PC-9 (cell line): ENCODE measurements at regions not wholly inside any gene's neighbourhood (a gene's known extent, or its start where the extent isn't known, plus 50 kb on each side); places are given as distances from the start of the nearest gene placed in this dataset.

Experiments used
- BruUV-seq: library from RNA; stranded (reverse); fragments of 400-500 nt; replicated peaks from 2 replicates; lab custom pipeline; 2021; lab: Mats Ljungman, UMichigan
- CTCF ChIA-PET: fragments of 300-600 bp; sonication (Branson Sonifier 250); formaldehyde crosslinking; loops from one replicate; lab custom pipeline; 2022; ENCODE audit warnings: antibody characterized with exemption; lab: Charles Lee
- POLR2A ChIA-PET: fragments of 300-600 bp; sonication (Branson Sonifier 250); formaldehyde crosslinking; loops from one replicate; lab custom pipeline; 2022; ENCODE audit warnings: antibody characterized with exemption; ENCODE audit not compliant: unreplicated experiment; lab: Charles Lee
- DNase-seq, 2 experiments: peaks; one replicate each; pipeline versions ENCODE4 v3.0.0 to v3.0.0-alpha.2; 2015 to 2022; ENCODE audit warnings: mixed read lengths in 1 of 2
- H2AFZ ChIP-seq: fragments of 200-600 bp; sonication (generic); 2 replicates; pipeline ENCODE4 v1.8.1; 2017; ENCODE audit warnings: antibody characterized with exemption
- H3F3A ChIP-seq: fragments of 200-600 bp; sonication (generic); 2 replicates; pipeline ENCODE4 v1.8.1; 2017; ENCODE audit warnings: antibody characterized with exemption, mild to moderate bottlenecking, low read depth; ENCODE audit not compliant: insufficient read depth
- H3K27ac ChIP-seq: fragments of 200-600 bp; sonication (generic); 2 replicates; pipeline ENCODE4 v1.6.1; 2016; ENCODE audit warnings: mixed run types
- H3K27me3 ChIP-seq: fragments of 200-600 bp; sonication (generic); 2 replicates; pipeline ENCODE4 v1.6.1; 2016; ENCODE audit warnings: low read depth, mixed run types; ENCODE audit not compliant: insufficient read depth
- H3K36me3 ChIP-seq: fragments of 200-600 bp; sonication (generic); 2 replicates; pipeline ENCODE4 v1.6.1; 2016; ENCODE audit warnings: low read depth, mixed run types
- H3K4me1 ChIP-seq: fragments of 200-600 bp; sonication (generic); replicated peaks from 2 replicates; pipeline ENCODE4 v1.6.1; 2016; ENCODE audit warnings: mixed run types; ENCODE audit not compliant: insufficient read depth
- H3K4me2 ChIP-seq: fragments of 200-600 bp; sonication (generic); 2 replicates; pipeline ENCODE4 v1.6.1; 2017; ENCODE audit warnings: mixed run types
- H3K4me3 ChIP-seq: fragments of 200-600 bp; sonication (generic); 2 replicates; pipeline ENCODE4 v1.6.1; 2016; ENCODE audit warnings: mixed run types
- H3K79me2 ChIP-seq: fragments of 200-600 bp; sonication (generic); 2 replicates; pipeline ENCODE4 v1.6.1; 2017; ENCODE audit warnings: low read depth, mixed run types
- H3K9me2 ChIP-seq: fragments of 200-600 bp; sonication (generic); 2 replicates; pipeline ENCODE4 v1.8.1; 2017; ENCODE audit warnings: mild to moderate bottlenecking; ENCODE audit not compliant: insufficient read depth
- H3K9me3 ChIP-seq: fragments of 200-600 bp; sonication (generic); 2 replicates; pipeline ENCODE4 v1.8.1; 2016; ENCODE audit warnings: low read depth; ENCODE audit not compliant: insufficient read depth
- H4K20me1 ChIP-seq: fragments of 200-600 bp; sonication (generic); 2 replicates; pipeline ENCODE4 v1.8.1; 2017; ENCODE audit not compliant: insufficient read depth
- CTCF ChIP-seq: fragments of 200-600 bp; sonication (generic); conservative IDR thresholded peaks from 2 replicates; pipeline ENCODE4 v1.6.1; 2017; ENCODE audit warnings: mixed run types, antibody characterized with exemption, mild to moderate bottlenecking, moderate library complexity
- EZH2 ChIP-seq: fragments of 200-600 bp; sonication (generic); IDR thresholded peaks from 2 replicates; pipeline ENCODE4 v1.8.0; 2017; ENCODE audit warnings: antibody characterized with exemption, low read depth
- intact Hi-C: fragments of 100-400 bp; cut with micrococcal nuclease; formaldehyde crosslinking; loops from one replicate; pipeline ENCODE4 v1.10.0; 2022; ENCODE audit not compliant: unreplicated experiment

GRCh38 chr3:80606073-80606472, 838.3 kb upstream of the ROBO1 start:
- no TSS peak for BruUV-seq
- TF ChIP-seq CTCF (no peak), EZH2 (no peak)
- Histone ChIP-seq H3K27ac (no peak overlapping the region), H3K4me1 (no peaks in the 10 kb centered on the region), H3K36me3 (no peaks in the 10 kb centered on the region), H3K4me3 (no peak overlapping the region), H3K27me3 (no peaks in the 10 kb centered on the region), H3K9me3 (no peaks in the 10 kb centered on the region), H3F3A (no peaks in the 10 kb centered on the region), H4K20me1 (no peaks in the 10 kb centered on the region), H3K4me2 (no peak overlapping the region), H3K9me2 (no peaks in the 10 kb centered on the region), H3K79me2 (no peaks in the 10 kb centered on the region), H2AFZ (no peak overlapping the region)
- POLR2A ChIA-PET = interaction anchor here (0.6 kb wide), 1 partner anchor 631 kb away, joined by 4 read pairs; no protein-coding TSS in a partner anchor
- DNase-seq = no peak
- CTCF ChIA-PET = no interaction called here
- intact Hi-C loops = no loop called here

- Histone ChIP-seq H3F3A (no peaks in the 10 kb centered on the region), H3K27ac (no peak overlapping the region), H3K9me3 (no peaks in the 10 kb centered on the region), H3K36me3 (no peaks in the 10 kb centered on the region), H2AFZ (no peak overlapping the region), H3K4me3 (no peak overlapping the region), H3K27me3 (no peaks in the 10 kb centered on the region), H4K20me1 (no peaks in the 10 kb centered on the region), H3K4me1 (no peaks in the 10 kb centered on the region), H3K79me2 (no peaks in the 10 kb centered on the region), H3K9me2 (no peaks in the 10 kb centered on the region), H3K4me2 (no peak overlapping the region)
- POLR2A ChIA-PET = no interaction called here
- TF ChIP-seq EZH2 = no peak
- TF ChIP-seq CTCF = no peak
- CTCF ChIA-PET = no interaction called here
- DNase-seq = no peak
- intact Hi-C loops = no loop called here
- BruUV-seq = no TSS peak
These were observed 833.7 kb upstream of the ROBO1 start for GRCh38 chr3:80601479-80601878.

GRCh38 chr3:80592792-80593191, 825.0 kb upstream of the ROBO1 start:
- Histone ChIP-seq H3K4me3 (no peak overlapping the region), H3K36me3 (no peaks in the 10 kb centered on the region), H3K9me3 (no peaks in the 10 kb centered on the region), H3K79me2 (no peaks in the 10 kb centered on the region), H3F3A (no peaks in the 10 kb centered on the region), H3K27me3 (no peaks in the 10 kb centered on the region), H3K27ac (no peak overlapping the region), H3K9me2 (no peaks in the 10 kb centered on the region), H4K20me1 (no peaks in the 10 kb centered on the region), H3K4me1 (no peaks in the 10 kb centered on the region), H2AFZ (no peak overlapping the region), H3K4me2 (no peak overlapping the region)
- CTCF ChIA-PET = no interaction called here
- intact Hi-C loops = no loop called here
- TF ChIP-seq CTCF (no peak), EZH2 (no peak)
- no TSS peak for BruUV-seq
- POLR2A ChIA-PET = no interaction called here
- DNase-seq = no peak
